T-cell (primary cell): ENCODE measurements at regions not wholly inside any gene's neighbourhood (a gene's known extent, or its start where the extent isn't known, plus 50 kb on each side); places are given as distances from the start of the nearest gene placed in this dataset.

Source experiments
- ATAC-seq, 4 experiments: fragments of 200-7000 bp in 3 of 4; fragments of 150-1000 bp in 1 of 4; cut with Tn5 transposase; replicated peaks in 1 of 4; 1 replicate in 3 of 4; 2 replicates in 1 of 4; pipeline ENCODE4 v1.10.0; 2021; ENCODE audit warnings: moderate library complexity in 3 of 4, mild to moderate bottlenecking in 2 of 4, moderate number of reproducible peaks in 1 of 4
- CTCF ChIA-PET, 2 donors: fragments of 300-600 bp; sonication (Branson Sonifier 250); formaldehyde crosslinking; loops; one replicate each; lab custom pipeline; 2022; ENCODE audit warnings: antibody characterized with exemption in 2 of 2; lab: Charles Lee
- POLR2A ChIA-PET, 2 donors: fragments of 300-600 bp; sonication (Branson Sonifier 250); formaldehyde crosslinking; loops; one replicate each; lab custom pipeline; 2022; ENCODE audit warnings: antibody characterized with exemption in 2 of 2; lab: Charles Lee
- DNase-seq, 35 experiments: peaks; one replicate each; pipeline versions ENCODE4 v3.0.0 to v3.0.0-alpha.2; 2013 to 2023
- H3K27ac ChIP-seq: one replicate; pipeline ENCODE4 v1.5.1; 2013; ENCODE audit warnings: low read length
- H3K27me3 ChIP-seq, 2 experiments: replicated peaks in 1 of 2; 1 replicate in 1 of 2; 2 replicates in 1 of 2; pipeline versions ENCODE4 v1.6.1 to v1.7.0; 2013; ENCODE audit warnings: low read length in 1 of 2, mixed read lengths in 1 of 2; ENCODE audit not compliant: control insufficient read depth in 2 of 2, insufficient read depth in 2 of 2; ENCODE audit errors: extremely low read depth in 1 of 2
- H3K36me3 ChIP-seq, 2 donors: 1 replicate in 1 of 2; 2 replicates in 1 of 2; pipeline versions ENCODE4 v1.6.1 to v1.7.0; 2013; ENCODE audit warnings: low read length in 1 of 2; ENCODE audit not compliant: control insufficient read depth in 2 of 2, insufficient read depth in 1 of 2; ENCODE audit errors: extremely low read depth in 1 of 2
- H3K4me1 ChIP-seq, 2 experiments: 1 replicate in 1 of 2; 2 replicates in 1 of 2; pipeline versions ENCODE4 v1.6.1 to v1.7.0; 2013; ENCODE audit warnings: low read length in 2 of 2, mixed read lengths in 1 of 2; ENCODE audit not compliant: insufficient read depth in 2 of 2, control insufficient read depth in 1 of 2; ENCODE audit errors: extremely low read depth in 1 of 2
- H3K4me3 ChIP-seq, 2 donors: 1 replicate in 1 of 2; 2 replicates in 1 of 2; pipeline versions ENCODE4 v1.5.1 to v1.7.0; 2013; ENCODE audit warnings: mild to moderate bottlenecking in 2 of 2, low read length in 1 of 2, moderate library complexity in 1 of 2; ENCODE audit not compliant: control insufficient read depth in 1 of 2; ENCODE audit errors: extremely low read depth in 1 of 2
- H3K9me3 ChIP-seq: 2 replicates; pipeline ENCODE4 v1.7.0; 2013
- H3K27ac Mint-ChIP-seq, 2 donors: one replicate each; pipeline ENCODE4 v1.8.0; 2020 to 2021; ENCODE audit warnings: mild to moderate bottlenecking in 2 of 2, mixed read lengths in 2 of 2
- H3K27me3 Mint-ChIP-seq, 2 donors: one replicate each; pipeline ENCODE4 v1.8.0; 2021 to 2022; ENCODE audit warnings: mixed read lengths in 2 of 2
- H3K36me3 Mint-ChIP-seq: one replicate; pipeline ENCODE4 v1.8.0; 2021; ENCODE audit warnings: mixed read lengths
- H3K4me1 Mint-ChIP-seq, 3 donors: one replicate each; pipeline ENCODE4 v1.8.0; 2020 to 2022; ENCODE audit warnings: mixed read lengths in 3 of 3, mild to moderate bottlenecking in 1 of 3
- H3K4me3 Mint-ChIP-seq, 3 donors: one replicate each; pipeline ENCODE4 v1.8.0; 2020 to 2022; ENCODE audit warnings: mild to moderate bottlenecking in 3 of 3, mixed read lengths in 3 of 3, moderate library complexity in 3 of 3
- H3K9me3 Mint-ChIP-seq, 3 donors: one replicate each; pipeline ENCODE4 v1.8.0; 2020 to 2022; ENCODE audit warnings: mixed read lengths in 3 of 3
- WGBS: methylation state at CpG from one replicate; pipeline ENCODE4 v1.1.5; 2013; ENCODE audit warnings: missing lambda C conversion rate; ENCODE audit not compliant: insufficient coverage; 5-methylcytosine and 5-hydroxymethylcytosine counted together

DNA sequence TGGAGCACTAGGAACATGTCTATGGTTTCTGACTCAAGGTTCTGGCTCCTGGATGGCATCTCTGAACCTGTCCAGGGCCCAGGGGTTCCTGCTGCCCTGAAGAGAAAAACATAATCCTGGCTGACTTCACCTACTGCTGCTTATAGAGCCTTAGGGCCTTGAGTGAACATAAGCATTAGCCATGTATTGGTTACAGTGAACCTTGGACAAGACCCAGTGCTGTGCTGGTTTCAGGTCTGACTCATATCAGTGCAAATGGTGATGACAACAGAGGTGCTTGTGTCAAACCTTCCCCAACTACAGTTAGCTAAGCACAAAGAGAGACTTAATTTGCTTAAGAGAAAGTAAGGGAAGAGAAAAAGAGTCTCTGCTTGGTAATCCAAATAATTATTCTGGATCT is 1047.2 kb downstream of the GLUD2 start:
- peaks cover 3% of the 10 kb centered on the region for H3K9me3 ChIP-seq
- no peak for ATAC-seq
- no peak overlapping the region for H3K27ac ChIP-seq
- H3K36me3 ChIP-seq: no peaks in the 10 kb centered on the region
- H3K4me1 Mint-ChIP-seq: no peaks in the 10 kb centered on the region
- peaks cover 4 to 10% (median 6%) of the 10 kb centered on the region in 3 donors for H3K9me3 Mint-ChIP-seq
- H3K36me3 Mint-ChIP-seq: no peaks in the 10 kb centered on the region
- ChIA-PET POLR2A (no interaction called here), CTCF (no interaction called here)
- H3K27me3 Mint-ChIP-seq: no peaks in the 10 kb centered on the region
- no peaks in the 10 kb centered on the region for H3K4me1 ChIP-seq
- no peak overlapping the region for H3K4me3 ChIP-seq
- H3K27ac Mint-ChIP-seq: no peak overlapping the region
- no peaks in the 10 kb centered on the region for H3K27me3 ChIP-seq
- no peak for DNase-seq
- no peak overlapping the region for H3K4me3 Mint-ChIP-seq

GRCh38 chrX:122113376-122113775 is 1066.0 kb downstream of the GLUD2 start:
- ATAC-seq (no peak), DNase-seq (no peak)
- H3K9me3 Mint-ChIP-seq: peaks cover 0 to 8% (median 0%) of the 10 kb centered on the region in 3 donors
- Histone ChIP-seq H3K4me1 (no peaks in the 10 kb centered on the region), H3K4me3 (no peak overlapping the region), H3K27ac (no peak overlapping the region), H3K27me3 (no peaks in the 10 kb centered on the region), H3K36me3 (no peaks in the 10 kb centered on the region), H3K9me3 (no peaks in the 10 kb centered on the region)
- ChIA-PET CTCF (no interaction called here), POLR2A (no interaction called here)
- 75% methylated on average over 2 of the region's 3 CpGs for WGBS
- no peaks in the 10 kb centered on the region for H3K4me1 Mint-ChIP-seq
- no peaks in the 10 kb centered on the region for H3K27me3 Mint-ChIP-seq
- no peak overlapping the region for H3K4me3 Mint-ChIP-seq
- no peaks in the 10 kb centered on the region for H3K36me3 Mint-ChIP-seq
- H3K27ac Mint-ChIP-seq: no peak overlapping the region

GRCh38 chrX:122113896-122114295 is 1066.5 kb downstream of the GLUD2 start:
- CTCF ChIA-PET: no interaction called here
- Mint-ChIP-seq H3K9me3 (peaks cover 0 to 8% (median 0%) of the 10 kb centered on the region in 3 donors), H3K4me1 (no peaks in the 10 kb centered on the region), H3K27me3 (no peaks in the 10 kb centered on the region), H3K4me3 (no peak overlapping the region), H3K27ac (no peak overlapping the region), H3K36me3 (no peaks in the 10 kb centered on the region)
- DNase-seq (no peak), ATAC-seq (no peak)
- Histone ChIP-seq H3K27me3 (no peaks in the 10 kb centered on the region), H3K4me3 (no peak overlapping the region), H3K36me3 (no peaks in the 10 kb centered on the region), H3K9me3 (no peaks in the 10 kb centered on the region), H3K27ac (no peak overlapping the region), H3K4me1 (no peaks in the 10 kb centered on the region)
- POLR2A ChIA-PET: no interaction called here
- WGBS: no CpG with 5 or more reads among the region's 4 CpGs

GRCh38 chrX:122115604-122116003 is 1068.2 kb downstream of the GLUD2 start:
- H3K27me3 Mint-ChIP-seq: no peaks in the 10 kb centered on the region
- Histone ChIP-seq H3K4me3 (no peak overlapping the region), H3K36me3 (no peaks in the 10 kb centered on the region), H3K27me3 (no peaks in the 10 kb centered on the region), H3K4me1 (no peaks in the 10 kb centered on the region), H3K9me3 (no peaks in the 10 kb centered on the region), H3K27ac (no peak overlapping the region)
- H3K9me3 Mint-ChIP-seq: peaks cover 0 to 4% (median 0%) of the 10 kb centered on the region in 3 donors
- DNase-seq (no peak), ATAC-seq (no peak)
- ChIA-PET CTCF (no interaction called here), POLR2A (no interaction called here)
- no peak overlapping the region for H3K4me3 Mint-ChIP-seq
- H3K27ac Mint-ChIP-seq: no peak overlapping the region
- no CpG with 5 or more reads among the region's 6 CpGs for WGBS
- no peaks in the 10 kb centered on the region for H3K4me1 Mint-ChIP-seq
- H3K36me3 Mint-ChIP-seq: no peaks in the 10 kb centered on the region

DNA sequence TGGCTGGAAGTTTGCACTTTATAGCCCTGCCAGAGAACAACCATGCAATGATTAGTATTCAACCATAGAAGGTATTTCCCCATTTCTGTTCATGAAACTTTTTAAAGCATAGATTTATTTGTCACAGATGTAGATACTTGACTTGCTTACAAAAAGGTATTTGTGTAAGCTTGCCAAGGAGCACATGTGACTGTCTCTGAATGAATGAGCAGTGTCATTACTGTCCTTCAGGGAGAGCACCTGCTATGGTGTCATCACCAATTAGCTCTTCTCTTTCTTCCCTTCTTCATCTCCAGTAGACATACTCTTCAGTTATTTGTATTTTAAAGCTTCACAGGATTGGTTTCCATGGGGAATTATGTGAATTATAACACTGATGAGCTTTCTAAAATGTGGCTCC is 1064.7 kb upstream of the GRIA3 start:
- Histone ChIP-seq H3K27me3 (no peaks in the 10 kb centered on the region), H3K27ac (no peak overlapping the region), H3K4me1 (no peaks in the 10 kb centered on the region), H3K4me3 (no peak overlapping the region), H3K36me3 (no peaks in the 10 kb centered on the region), H3K9me3 (no peaks in the 10 kb centered on the region)
- ChIA-PET POLR2A (no interaction called here), CTCF (interaction anchor here in 1 of 2 donors (0.5 kb wide), 1 partner anchor 1608 kb away, joined by 3 read pairs; no protein-coding TSS in a partner anchor)
- Mint-ChIP-seq H3K9me3 (no peaks in the 10 kb centered on the region), H3K27ac (no peak overlapping the region), H3K27me3 (no peaks in the 10 kb centered on the region), H3K4me3 (no peak overlapping the region), H3K4me1 (no peaks in the 10 kb centered on the region), H3K36me3 (no peaks in the 10 kb centered on the region)
- ATAC-seq (no peak), DNase-seq (no peak)

DNA sequence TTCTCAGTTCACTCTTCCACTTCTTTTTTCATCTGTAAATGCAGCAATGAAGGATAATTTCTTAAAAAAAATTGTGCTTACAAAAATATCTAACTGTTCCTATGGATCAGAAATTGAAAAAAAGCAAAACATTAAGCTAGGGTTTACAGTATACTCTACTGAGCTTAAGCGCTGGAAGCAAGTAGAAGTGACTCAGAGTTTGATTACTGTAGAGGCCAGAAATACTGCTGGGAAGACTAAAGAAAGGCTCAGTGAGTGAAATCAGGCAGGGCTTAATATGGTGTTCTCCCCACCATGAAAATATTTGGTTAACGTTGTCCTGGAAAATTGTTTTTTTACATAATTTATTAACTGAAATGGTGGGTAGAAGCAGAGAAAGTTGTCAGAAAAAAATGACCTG is 1061.8 kb upstream of the GRIA3 start:
- CTCF ChIA-PET: no interaction called here
- no peaks in the 10 kb centered on the region for H3K4me1 Mint-ChIP-seq

GRCh38 chrX:122133478-122133877 is 1050.6 kb upstream of the GRIA3 start:
- ChIA-PET CTCF (no interaction called here), POLR2A (no interaction called here)
- Histone ChIP-seq H3K4me1 (no peaks in the 10 kb centered on the region), H3K36me3 (no peaks in the 10 kb centered on the region), H3K9me3 (no peaks in the 10 kb centered on the region), H3K4me3 (no peak overlapping the region), H3K27ac (no peak overlapping the region), H3K27me3 (no peaks in the 10 kb centered on the region)
- no peak overlapping the region for H3K4me3 Mint-ChIP-seq
- no peak for DNase-seq
- peaks cover 0 to 5% of the 10 kb centered on the region in 2 donors for H3K27me3 Mint-ChIP-seq
- peaks cover 0 to 8% (median 3%) of the 10 kb centered on the region in 3 donors for H3K9me3 Mint-ChIP-seq
- H3K36me3 Mint-ChIP-seq: no peaks in the 10 kb centered on the region
- ATAC-seq: no peak
- WGBS: no CpG with 5 or more reads among the region's 1 CpG
- H3K27ac Mint-ChIP-seq: no peak overlapping the region
- H3K4me1 Mint-ChIP-seq: no peaks in the 10 kb centered on the region

More for the DNA sequence above, 1061.8 kb upstream of the GRIA3 start:
- Histone ChIP-seq H3K4me3 (no peak overlapping the region), H3K27ac (no peak overlapping the region), H3K4me1 (no peaks in the 10 kb centered on the region), H3K36me3 (no peaks in the 10 kb centered on the region), H3K9me3 (no peaks in the 10 kb centered on the region), H3K27me3 (no peaks in the 10 kb centered on the region)
- Mint-ChIP-seq H3K4me3 (no peak overlapping the region), H3K27me3 (no peaks in the 10 kb centered on the region), H3K9me3 (no peaks in the 10 kb centered on the region), H3K36me3 (no peaks in the 10 kb centered on the region), H3K27ac (no peak overlapping the region)
- no CpG with 5 or more reads among the region's 2 CpGs for WGBS
- POLR2A ChIA-PET: no interaction called here
- ATAC-seq (no peak), DNase-seq (no peak)
